GM12878 (cell line): ENCODE measurements at regions not wholly inside any gene's neighbourhood (a gene's known extent, or its start where the extent isn't known, plus 50 kb on each side); places are given as distances from the start of the nearest gene placed in this dataset.

ENCODE experiments used
- ATAC-seq: fragments of 200-7000 bp; cut with Tn5 transposase; 3 replicates; pipeline ENCODE4 v1.9.1; 2020; ENCODE audit warnings: mild to moderate bottlenecking, moderate library complexity
- BruUV-seq: library from RNA; stranded (reverse); fragments of 400-500 nt; replicated peaks from 2 replicates; lab custom pipeline; 2021; lab: Mats Ljungman, UMichigan
- CTCF ChIA-PET: fragments of 300-600 bp; sonication (Branson Sonifier 250); formaldehyde crosslinking; extraction: SDS; loops from one replicate; lab custom pipeline; 2021; ENCODE audit warnings: inconsistent platforms; lab: Yijun Ruan, JAX
- POLR2A ChIA-PET: fragments of 350-600 bp; formaldehyde crosslinking; extraction: SDS; loops from one replicate; lab custom pipeline; 2021; ENCODE audit warnings: inconsistent platforms; lab: Charles Lee
- RAD21 ChIA-PET: fragments of 300-600 bp; sonication (Branson Sonifier 250); formaldehyde crosslinking; loops from one replicate; lab custom pipeline; 2023; ENCODE audit warnings: antibody characterized with exemption; ENCODE audit not compliant: unreplicated experiment; lab: Charles Lee
- SMC1A ChIA-PET: fragments of 300-600 bp; sonication (Branson Sonifier 250); formaldehyde crosslinking; loops from one replicate; lab custom pipeline; 2023; ENCODE audit not compliant: unreplicated experiment, uncharacterized antibody; lab: Charles Lee
- DNase-seq: peaks from one replicate; pipeline ENCODE4 v3.0.0-alpha.2; 2011; ENCODE audit warnings: low read depth, low spot score
- FAIRE-seq: peaks from 3 replicates; lab custom pipeline; 2011; peaks lifted over from hg19 to GRCh38; lab: Jason Lieb, UNC
- H2AFZ ChIP-seq: 2 replicates; pipeline ENCODE4 v1.6.0; 2011; ENCODE audit warnings: low read depth, low read length, control low read depth; ENCODE audit not compliant: control insufficient read depth
- H3K27ac ChIP-seq: 2 replicates; pipeline ENCODE4 v1.5.1; 2011; ENCODE audit warnings: control low read depth; ENCODE audit not compliant: control insufficient read depth, insufficient read depth
- H3K27me3 ChIP-seq, 2 experiments: replicated peaks in 1 of 2; 2 replicates each; pipeline versions ENCODE4 v1.6.0 to v1.6.1; 2011; ENCODE audit warnings: low read length in 1 of 2; ENCODE audit not compliant: control insufficient read depth in 2 of 2, insufficient read depth in 2 of 2
- H3K36me3 ChIP-seq, 2 experiments: 2 replicates each; pipeline ENCODE4 v1.5.1; 2011; ENCODE audit warnings: low read length in 1 of 2; ENCODE audit not compliant: control insufficient read depth in 2 of 2, insufficient read depth in 2 of 2
- H3K4me1 ChIP-seq: 2 replicates; pipeline ENCODE4 v1.6.1; 2011; ENCODE audit warnings: mild to moderate bottlenecking, low read length, moderate library complexity, mixed read lengths; ENCODE audit not compliant: control insufficient read depth, insufficient read depth
- H3K4me2 ChIP-seq: 2 replicates; pipeline ENCODE4 v1.6.0; 2011; ENCODE audit warnings: control low read depth; ENCODE audit not compliant: control insufficient read depth, insufficient read depth
- H3K4me3 ChIP-seq: fragments of 200-600 bp; sonication (generic); 2 replicates; pipeline ENCODE4 v1.5.1; 2016
- H3K79me2 ChIP-seq: 2 replicates; pipeline ENCODE4 v1.6.0; 2011; ENCODE audit warnings: low read length; ENCODE audit not compliant: control insufficient read depth, insufficient read depth
- H3K9ac ChIP-seq: 2 replicates; pipeline ENCODE4 v1.8.0; 2011; ENCODE audit warnings: low read length, control low read depth, mixed read lengths; ENCODE audit not compliant: control insufficient read depth, insufficient read depth
- H3K9me3 ChIP-seq: replicated peaks from 3 replicates; pipeline ENCODE4 v1.5.1; 2011; ENCODE audit warnings: mild to moderate bottlenecking, low read length; ENCODE audit not compliant: control insufficient read depth, insufficient read depth
- H4K20me1 ChIP-seq: 2 replicates; pipeline ENCODE4 v1.6.0; 2011; ENCODE audit not compliant: control insufficient read depth, insufficient read depth
- CREM ChIP-seq: IDR thresholded peaks from 2 replicates; pipeline ENCODE4 v1.6.1; 2014; ENCODE audit warnings: antibody characterized with exemption, low read depth
- ESRRA ChIP-seq: IDR thresholded peaks from 2 replicates; pipeline ENCODE4 v1.6.1; 2012; ENCODE audit warnings: mild to moderate bottlenecking, low read length, improper control_type of control experiment
- EZH2 ChIP-seq: IDR thresholded peaks from 2 replicates; pipeline ENCODE4 v1.6.1; 2012; ENCODE audit warnings: low read depth, mild to moderate bottlenecking, control low read depth, inconsistent platforms, low read length, borderline replicate concordance; ENCODE audit not compliant: control insufficient read depth
- JUNB ChIP-seq: IDR thresholded peaks from 2 replicates; pipeline ENCODE4 v1.6.1; 2016; ENCODE audit warnings: antibody characterized with exemption, mild to moderate bottlenecking
- MXI1 ChIP-seq: fragments of 150-350 bp; IDR thresholded peaks from 2 replicates; pipeline ENCODE4 v1.6.1; 2011; ENCODE audit warnings: low read depth, mild to moderate bottlenecking, inconsistent platforms, low read length, improper control_type of control experiment
- PAX5 ChIP-seq: IDR thresholded peaks from 2 replicates; pipeline ENCODE4 v1.6.1; 2011; ENCODE audit warnings: low read depth, low read length, borderline replicate concordance
- RAD21 ChIP-seq: IDR thresholded peaks from 2 replicates; pipeline ENCODE4 v1.6.1; 2011; ENCODE audit warnings: mild to moderate bottlenecking, low read depth, low read length, moderate library complexity; ENCODE audit not compliant: insufficient read depth
- RBBP5 ChIP-seq: fragments of 200-600 bp; sonication (generic); conservative IDR thresholded peaks from 2 replicates; pipeline ENCODE4 v1.6.1; 2016
- SREBF2 ChIP-seq: IDR thresholded peaks from 2 replicates; pipeline ENCODE4 v1.6.1; 2012; ENCODE audit warnings: mild to moderate bottlenecking, low read length
- SRF ChIP-seq, 2 experiments: IDR thresholded peaks; 2 replicates each; pipeline ENCODE4 v1.6.1; 2011; ENCODE audit warnings: low read depth in 2 of 2, low read length in 2 of 2, mild to moderate bottlenecking in 1 of 2, moderate library complexity in 1 of 2
- TCF12 ChIP-seq: IDR thresholded peaks from 2 replicates; pipeline ENCODE4 v1.6.1; 2011; ENCODE audit warnings: low read depth, mild to moderate bottlenecking, low read length
- ZNF207 ChIP-seq: fragments of 450-650 bp; IDR thresholded peaks from 2 replicates; pipeline ENCODE4 v1.6.1; 2014; ENCODE audit warnings: antibody characterized with exemption, mild to moderate bottlenecking, borderline replicate concordance
- ZZZ3 ChIP-seq: IDR thresholded peaks from 2 replicates; pipeline ENCODE4 v1.6.1; 2011; ENCODE audit warnings: low read depth; ENCODE audit not compliant: control insufficient read depth, insufficient read length
- WGBS: methylation state at CpG from one replicate; pipeline ENCODE4 v1.1.6; 2016; ENCODE audit warnings: low lambda C conversion rate; ENCODE audit not compliant: insufficient replicate concordance, insufficient coverage; ENCODE audit errors: missing lambda C conversion rate; 5-methylcytosine and 5-hydroxymethylcytosine counted together
- in situ Hi-C: fragments of 300-500 bp; cut with MboI; formaldehyde crosslinking; loops from 9 replicates; pipeline ENCODE4 v1.14.3; 2018; ENCODE audit warnings: mixed read lengths
- intact Hi-C: fragments of 100-400 bp; cut with micrococcal nuclease; formaldehyde crosslinking; loops from one replicate; pipeline ENCODE4 v1.14.2; 2022; ENCODE audit not compliant: unreplicated experiment
- TF ChIP-seq, protein P1 (sequence below): IDR thresholded peaks from 2 replicates; pipeline ENCODE4 v1.6.1; 2012; ENCODE audit warnings: low read depth, low read length, improper control_type of control experiment
- TF ChIP-seq, protein P2 (sequence below): IDR thresholded peaks from 2 replicates; pipeline ENCODE4 v1.6.1; 2012; ENCODE audit warnings: low read length, inconsistent platforms
- TF ChIP-seq, protein P3 (sequence below): fragments of 450-650 bp; IDR thresholded peaks from 2 replicates; pipeline ENCODE4 v1.6.1; 2017; ENCODE audit warnings: mild to moderate bottlenecking, moderate library complexity
- TF ChIP-seq, protein P4 (sequence below): fragments of 450-650 bp; IDR thresholded peaks from 2 replicates; pipeline ENCODE4 v1.6.1; 2016; ENCODE audit warnings: mild to moderate bottlenecking, moderate library complexity, borderline replicate concordance

DNA sequence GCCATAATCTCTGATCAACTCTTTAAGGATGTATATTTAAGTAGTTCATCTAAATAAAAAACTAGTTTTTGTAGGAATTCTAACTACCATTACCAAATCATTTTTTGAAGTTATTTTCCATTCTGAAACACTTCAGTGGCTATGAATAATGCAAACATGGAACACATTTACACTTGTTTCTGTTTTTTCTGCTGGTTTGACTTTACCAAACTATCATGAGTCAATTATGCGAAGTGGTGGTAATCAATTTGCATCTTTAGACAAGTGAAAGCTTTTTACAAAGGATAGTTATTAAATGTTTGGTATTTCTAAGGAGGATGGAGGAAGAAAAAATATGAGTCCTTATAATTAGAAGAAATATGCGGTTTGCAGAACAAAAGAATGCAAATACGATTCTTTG is 202.0 kb upstream of the MMADHC start:
- intact Hi-C loops (no loop called here), in situ Hi-C loops (no loop called here)
- SMC1A ChIA-PET = no interaction called here
- CTCF ChIA-PET = no interaction called here
- no peak overlapping the region for H3K4me3 ChIP-seq
- no peak overlapping the region for H3K9ac ChIP-seq
- TF ChIP-seq, protein P1, sequence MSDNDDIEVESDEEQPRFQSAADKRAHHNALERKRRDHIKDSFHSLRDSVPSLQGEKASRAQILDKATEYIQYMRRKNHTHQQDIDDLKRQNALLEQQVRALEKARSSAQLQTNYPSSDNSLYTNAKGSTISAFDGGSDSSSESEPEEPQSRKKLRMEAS = no peak
- TF ChIP-seq PAX5 (no peak), TCF12 (no peak), JUNB (no peak), CREM (no peak), ZZZ3 (no peak), RBBP5 (no peak), RAD21 (no peak), ZNF207 (no peak), EZH2 (no peak), ESRRA (no peak), MXI1 (no peak), SREBF2 (no peak), SRF (IDR thresholded peaks at IDR 0.05; ENCODE audit: low read depth in 2 of 2, low read length in 2 of 2) (no peak)
- TF ChIP-seq, protein P2, sequence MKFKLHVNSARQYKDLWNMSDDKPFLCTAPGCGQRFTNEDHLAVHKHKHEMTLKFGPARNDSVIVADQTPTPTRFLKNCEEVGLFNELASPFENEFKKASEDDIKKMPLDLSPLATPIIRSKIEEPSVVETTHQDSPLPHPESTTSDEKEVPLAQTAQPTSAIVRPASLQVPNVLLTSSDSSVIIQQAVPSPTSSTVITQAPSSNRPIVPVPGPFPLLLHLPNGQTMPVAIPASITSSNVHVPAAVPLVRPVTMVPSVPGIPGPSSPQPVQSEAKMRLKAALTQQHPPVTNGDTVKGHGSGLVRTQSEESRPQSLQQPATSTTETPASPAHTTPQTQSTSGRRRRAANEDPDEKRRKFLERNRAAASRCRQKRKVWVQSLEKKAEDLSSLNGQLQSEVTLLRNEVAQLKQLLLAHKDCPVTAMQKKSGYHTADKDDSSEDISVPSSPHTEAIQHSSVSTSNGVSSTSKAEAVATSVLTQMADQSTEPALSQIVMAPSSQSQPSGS = no peak
- TF ChIP-seq, protein P3, sequence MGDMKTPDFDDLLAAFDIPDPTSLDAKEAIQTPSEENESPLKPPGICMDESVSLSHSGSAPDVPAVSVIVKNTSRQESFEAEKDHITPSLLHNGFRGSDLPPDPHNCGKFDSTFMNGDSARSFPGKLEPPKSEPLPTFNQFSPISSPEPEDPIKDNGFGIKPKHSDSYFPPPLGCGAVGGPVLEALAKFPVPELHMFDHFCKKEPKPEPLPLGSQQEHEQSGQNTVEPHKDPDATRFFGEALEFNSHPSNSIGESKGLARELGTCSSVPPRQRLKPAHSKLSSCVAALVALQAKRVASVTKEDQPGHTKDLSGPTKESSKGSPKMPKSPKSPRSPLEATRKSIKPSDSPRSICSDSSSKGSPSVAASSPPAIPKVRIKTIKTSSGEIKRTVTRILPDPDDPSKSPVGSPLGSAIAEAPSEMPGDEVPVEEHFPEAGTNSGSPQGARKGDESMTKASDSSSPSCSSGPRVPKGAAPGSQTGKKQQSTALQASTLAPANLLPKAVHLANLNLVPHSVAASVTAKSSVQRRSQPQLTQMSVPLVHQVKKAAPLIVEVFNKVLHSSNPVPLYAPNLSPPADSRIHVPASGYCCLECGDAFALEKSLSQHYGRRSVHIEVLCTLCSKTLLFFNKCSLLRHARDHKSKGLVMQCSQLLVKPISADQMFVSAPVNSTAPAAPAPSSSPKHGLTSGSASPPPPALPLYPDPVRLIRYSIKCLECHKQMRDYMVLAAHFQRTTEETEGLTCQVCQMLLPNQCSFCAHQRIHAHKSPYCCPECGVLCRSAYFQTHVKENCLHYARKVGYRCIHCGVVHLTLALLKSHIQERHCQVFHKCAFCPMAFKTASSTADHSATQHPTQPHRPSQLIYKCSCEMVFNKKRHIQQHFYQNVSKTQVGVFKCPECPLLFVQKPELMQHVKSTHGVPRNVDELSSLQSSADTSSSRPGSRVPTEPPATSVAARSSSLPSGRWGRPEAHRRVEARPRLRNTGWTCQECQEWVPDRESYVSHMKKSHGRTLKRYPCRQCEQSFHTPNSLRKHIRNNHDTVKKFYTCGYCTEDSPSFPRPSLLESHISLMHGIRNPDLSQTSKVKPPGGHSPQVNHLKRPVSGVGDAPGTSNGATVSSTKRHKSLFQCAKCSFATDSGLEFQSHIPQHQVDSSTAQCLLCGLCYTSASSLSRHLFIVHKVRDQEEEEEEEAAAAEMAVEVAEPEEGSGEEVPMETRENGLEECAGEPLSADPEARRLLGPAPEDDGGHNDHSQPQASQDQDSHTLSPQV = no peak
- TF ChIP-seq, protein P4, sequence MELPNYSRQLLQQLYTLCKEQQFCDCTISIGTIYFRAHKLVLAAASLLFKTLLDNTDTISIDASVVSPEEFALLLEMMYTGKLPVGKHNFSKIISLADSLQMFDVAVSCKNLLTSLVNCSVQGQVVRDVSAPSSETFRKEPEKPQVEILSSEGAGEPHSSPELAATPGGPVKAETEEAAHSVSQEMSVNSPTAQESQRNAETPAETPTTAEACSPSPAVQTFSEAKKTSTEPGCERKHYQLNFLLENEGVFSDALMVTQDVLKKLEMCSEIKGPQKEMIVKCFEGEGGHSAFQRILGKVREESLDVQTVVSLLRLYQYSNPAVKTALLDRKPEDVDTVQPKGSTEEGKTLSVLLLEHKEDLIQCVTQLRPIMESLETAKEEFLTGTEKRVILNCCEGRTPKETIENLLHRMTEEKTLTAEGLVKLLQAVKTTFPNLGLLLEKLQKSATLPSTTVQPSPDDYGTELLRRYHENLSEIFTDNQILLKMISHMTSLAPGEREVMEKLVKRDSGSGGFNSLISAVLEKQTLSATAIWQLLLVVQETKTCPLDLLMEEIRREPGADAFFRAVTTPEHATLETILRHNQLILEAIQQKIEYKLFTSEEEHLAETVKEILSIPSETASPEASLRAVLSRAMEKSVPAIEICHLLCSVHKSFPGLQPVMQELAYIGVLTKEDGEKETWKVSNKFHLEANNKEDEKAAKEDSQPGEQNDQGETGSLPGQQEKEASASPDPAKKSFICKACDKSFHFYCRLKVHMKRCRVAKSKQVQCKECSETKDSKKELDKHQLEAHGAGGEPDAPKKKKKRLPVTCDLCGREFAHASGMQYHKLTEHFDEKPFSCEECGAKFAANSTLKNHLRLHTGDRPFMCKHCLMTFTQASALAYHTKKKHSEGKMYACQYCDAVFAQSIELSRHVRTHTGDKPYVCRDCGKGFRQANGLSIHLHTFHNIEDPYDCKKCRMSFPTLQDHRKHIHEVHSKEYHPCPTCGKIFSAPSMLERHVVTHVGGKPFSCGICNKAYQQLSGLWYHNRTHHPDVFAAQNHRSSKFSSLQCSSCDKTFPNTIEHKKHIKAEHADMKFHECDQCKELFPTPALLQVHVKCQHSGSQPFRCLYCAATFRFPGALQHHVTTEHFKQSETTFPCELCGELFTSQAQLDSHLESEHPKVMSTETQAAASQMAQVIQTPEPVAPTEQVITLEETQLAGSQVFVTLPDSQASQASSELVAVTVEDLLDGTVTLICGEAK = no peak
- no peak overlapping the region for H2AFZ ChIP-seq
- WGBS = 40% methylated on average over 3 of the region's 3 CpGs
- POLR2A ChIA-PET = no interaction called here
- no peaks in the 10 kb centered on the region for H3K36me3 ChIP-seq
- no TSS peak for BruUV-seq
- FAIRE-seq = no peak
- H4K20me1 ChIP-seq = no peaks in the 10 kb centered on the region
- no peaks in the 10 kb centered on the region for H3K4me1 ChIP-seq
- no peaks in the 10 kb centered on the region for H3K27me3 ChIP-seq
- H3K4me2 ChIP-seq = no peak overlapping the region
- RAD21 ChIA-PET = no interaction called here
- no peaks in the 10 kb centered on the region for H3K9me3 ChIP-seq
- H3K27ac ChIP-seq = no peak overlapping the region
- ATAC-seq = no peak
- no peaks in the 10 kb centered on the region for H3K79me2 ChIP-seq
- no peak for DNase-seq
